HUES48 (cell line): ENCODE measurements at regions not wholly inside any gene's neighbourhood (a gene's known extent, or its start where the extent isn't known, plus 50 kb on each side); places are given as distances from the start of the nearest gene placed in this dataset.

Source experiments
- H3K27ac ChIP-seq: one replicate; pipeline ENCODE4 v1.7.0; 2013; ENCODE audit warnings: low read depth, low read length, inconsistent platforms
- H3K27me3 ChIP-seq: 2 replicates; pipeline ENCODE4 v1.6.1; 2013; ENCODE audit warnings: mild to moderate bottlenecking, low read length; ENCODE audit not compliant: control insufficient read depth, insufficient read depth
- H3K36me3 ChIP-seq: 2 replicates; pipeline ENCODE4 v1.6.1; 2013; ENCODE audit warnings: low read length; ENCODE audit not compliant: control insufficient read depth, insufficient read depth
- H3K4me1 ChIP-seq: 2 replicates; pipeline ENCODE4 v1.6.1; 2013; ENCODE audit warnings: mild to moderate bottlenecking, low read length; ENCODE audit not compliant: control insufficient read depth, insufficient read depth
- H3K4me3 ChIP-seq: 2 replicates; pipeline ENCODE4 v1.5.1; 2013; ENCODE audit warnings: mild to moderate bottlenecking, low read depth, low read length
- H3K9ac ChIP-seq: 2 replicates; pipeline ENCODE4 v1.6.1; 2013; ENCODE audit warnings: mild to moderate bottlenecking, low read depth, low read length, moderate library complexity
- H3K9me3 ChIP-seq: 2 replicates; pipeline ENCODE4 v1.6.1; 2013; ENCODE audit warnings: low read length; ENCODE audit not compliant: control insufficient read depth, insufficient read depth

- Histone ChIP-seq H3K9ac (no peak overlapping the region), H3K4me1 (peaks cover 12% of the 10 kb centered on the region; the same call in 1 of the 2 replicates), H3K27me3 (no peaks in the 10 kb centered on the region), H3K9me3 (no peaks in the 10 kb centered on the region), H3K27ac (no peak overlapping the region), H3K4me3 (no peak overlapping the region), H3K36me3 (no peaks in the 10 kb centered on the region)
Observed at GRCh38 chr17:72273289-72274056, 152.7 kb downstream of the SOX9 start.

GRCh38 chr17:72274614-72275013 is 153.8 kb downstream of the SOX9 start:
- no peaks in the 10 kb centered on the region for H3K36me3 ChIP-seq
- no peak overlapping the region for H3K9ac ChIP-seq
- no peak overlapping the region for H3K4me3 ChIP-seq
- H3K27ac ChIP-seq, result no peak overlapping the region
- H3K4me1 ChIP-seq, result peaks cover 6% of the 10 kb centered on the region; the same call in 1 of the 2 replicates
- no peaks in the 10 kb centered on the region for H3K9me3 ChIP-seq
- no peaks in the 10 kb centered on the region for H3K27me3 ChIP-seq

GRCh38 chr17:72280881-72281280 is 160.1 kb downstream of the SOX9 start:
- no peak overlapping the region for H3K9ac ChIP-seq
- H3K4me1 ChIP-seq, result no peaks in the 10 kb centered on the region
- no peaks in the 10 kb centered on the region for H3K27me3 ChIP-seq
- H3K4me3 ChIP-seq, result no peak overlapping the region
- no peak overlapping the region for H3K27ac ChIP-seq
- no peaks in the 10 kb centered on the region for H3K36me3 ChIP-seq
- H3K9me3 ChIP-seq, result no peaks in the 10 kb centered on the region

- H3K27me3 ChIP-seq, result no peaks in the 10 kb centered on the region
- H3K9me3 ChIP-seq, result no peaks in the 10 kb centered on the region
- H3K4me3 ChIP-seq, result no peak overlapping the region
- H3K36me3 ChIP-seq, result no peaks in the 10 kb centered on the region
- no peaks in the 10 kb centered on the region for H3K4me1 ChIP-seq
- H3K9ac ChIP-seq, result no peak overlapping the region
- H3K27ac ChIP-seq, result no peak overlapping the region
Observed at GRCh38 chr17:72282439-72283029, 161.7 kb downstream of the SOX9 start.

- H3K9ac ChIP-seq, result no peak overlapping the region
- no peak overlapping the region for H3K27ac ChIP-seq
- no peaks in the 10 kb centered on the region for H3K4me1 ChIP-seq
- H3K4me3 ChIP-seq, result no peak overlapping the region
- no peaks in the 10 kb centered on the region for H3K36me3 ChIP-seq
- no peaks in the 10 kb centered on the region for H3K27me3 ChIP-seq
- H3K9me3 ChIP-seq, result no peaks in the 10 kb centered on the region
Observed at GRCh38 chr17:72284806-72285205, 164.0 kb downstream of the SOX9 start.

- H3K27me3 ChIP-seq, result no peaks in the 10 kb centered on the region
- no peak overlapping the region for H3K27ac ChIP-seq
- no peaks in the 10 kb centered on the region for H3K36me3 ChIP-seq
- H3K9me3 ChIP-seq, result no peaks in the 10 kb centered on the region
- no peak overlapping the region for H3K9ac ChIP-seq
- peaks cover 7% of the 10 kb centered on the region for H3K4me1 ChIP-seq
- H3K4me3 ChIP-seq, result no peak overlapping the region
Observed at GRCh38 chr17:72287586-72287985, 166.8 kb downstream of the SOX9 start.

GRCh38 chr17:72294487-72294893 is 173.7 kb downstream of the SOX9 start:
- Histone ChIP-seq H3K4me3 (no peak overlapping the region), H3K27me3 (no peaks in the 10 kb centered on the region), H3K36me3 (no peaks in the 10 kb centered on the region), H3K4me1 (peaks cover 7% of the 10 kb centered on the region), H3K9ac (no peak overlapping the region), H3K27ac (no peak overlapping the region), H3K9me3 (no peaks in the 10 kb centered on the region)

- H3K27me3 ChIP-seq, result no peaks in the 10 kb centered on the region
- no peak overlapping the region for H3K27ac ChIP-seq
- H3K9ac ChIP-seq, result no peak overlapping the region
- H3K4me1 ChIP-seq, result no peaks in the 10 kb centered on the region
- H3K9me3 ChIP-seq, result no peaks in the 10 kb centered on the region
- H3K36me3 ChIP-seq, result no peaks in the 10 kb centered on the region
- no peak overlapping the region for H3K4me3 ChIP-seq
Observed at GRCh38 chr17:72295916-72296315, 175.1 kb downstream of the SOX9 start.

GRCh38 chr17:72296456-72296855 is 175.6 kb downstream of the SOX9 start:
- H3K27ac ChIP-seq, result no peak overlapping the region
- no peak overlapping the region for H3K9ac ChIP-seq
- no peaks in the 10 kb centered on the region for H3K4me1 ChIP-seq
- H3K4me3 ChIP-seq, result no peak overlapping the region
- no peaks in the 10 kb centered on the region for H3K27me3 ChIP-seq
- no peaks in the 10 kb centered on the region for H3K9me3 ChIP-seq
- no peaks in the 10 kb centered on the region for H3K36me3 ChIP-seq

- H3K36me3 ChIP-seq, result no peaks in the 10 kb centered on the region
- no peaks in the 10 kb centered on the region for H3K9me3 ChIP-seq
- H3K4me3 ChIP-seq, result no peak overlapping the region
- H3K4me1 ChIP-seq, result no peaks in the 10 kb centered on the region
- no peak overlapping the region for H3K27ac ChIP-seq
- no peak overlapping the region for H3K9ac ChIP-seq
- H3K27me3 ChIP-seq, result no peaks in the 10 kb centered on the region
Observed at GRCh38 chr17:72297326-72298115, 176.7 kb downstream of the SOX9 start.

- no peaks in the 10 kb centered on the region for H3K36me3 ChIP-seq
- H3K27ac ChIP-seq, result no peak overlapping the region
- no peak overlapping the region for H3K9ac ChIP-seq
- H3K9me3 ChIP-seq, result no peaks in the 10 kb centered on the region
- H3K4me1 ChIP-seq, result no peaks in the 10 kb centered on the region
- H3K27me3 ChIP-seq, result no peaks in the 10 kb centered on the region
- no peak overlapping the region for H3K4me3 ChIP-seq
Observed at GRCh38 chr17:72299100-72299499, 178.3 kb downstream of the SOX9 start.
